Thoracic aorta (tissue), 2 donors: ENCODE measurements at regions not wholly inside any gene's neighbourhood (a gene's known extent, or its start where the extent isn't known, plus 50 kb on each side); places are given as distances from the start of the nearest gene placed in this dataset.

ENCODE experiments used
- ATAC-seq: fragments of 150-250 bp; one replicate; pipeline ENCODE4 v1.8.0; 2017; ENCODE audit warnings: low read depth; ENCODE audit not compliant: insufficient number of reproducible peaks, low FRiP score
- DNase-seq: peaks from one replicate; pipeline ENCODE4 v3.0.0-alpha.2; 2020; ENCODE audit warnings: low spot score
- H3K27ac ChIP-seq, 2 donors: fragments of 200-600 bp; sonication (generic); 1 replicate in 1 of 2; 2 replicates in 1 of 2; pipeline ENCODE4 v1.5.1; 2016; ENCODE audit warnings: mild to moderate bottlenecking in 2 of 2, moderate library complexity in 2 of 2
- H3K27me3 ChIP-seq: fragments of 200-600 bp; sonication (generic); replicated peaks from 2 replicates; pipeline ENCODE4 v1.6.0; 2016; ENCODE audit warnings: mild to moderate bottlenecking; ENCODE audit not compliant: insufficient read depth
- H3K36me3 ChIP-seq: fragments of 200-600 bp; sonication (generic); one replicate; pipeline ENCODE4 v1.5.1; 2016
- H3K4me1 ChIP-seq, 2 donors: fragments of 200-600 bp; sonication (generic); 1 replicate in 1 of 2; 2 replicates in 1 of 2; pipeline versions ENCODE4 v1.5.1 to v1.6.0; 2016; ENCODE audit warnings: low read depth in 2 of 2, mild to moderate bottlenecking in 1 of 2; ENCODE audit not compliant: control insufficient read depth in 1 of 2
- H3K4me3 ChIP-seq: fragments of 200-600 bp; sonication (generic); 2 replicates; pipeline ENCODE4 v1.5.1; 2016; ENCODE audit warnings: mild to moderate bottlenecking
- H3K9me3 ChIP-seq: fragments of 200-600 bp; sonication (generic); 2 replicates; pipeline ENCODE4 v1.5.1; 2016
- CTCF ChIP-seq: fragments of 200-600 bp; sonication (generic); IDR thresholded peaks from one replicate; pipeline ENCODE4 v1.5.1; 2019; ENCODE audit warnings: antibody characterized with exemption

GRCh38 chr6:15033850-15034203, 212.0 kb upstream of the JARID2 start:
- Histone ChIP-seq H3K27ac (no peak overlapping the region), H3K9me3 (no peaks in the 10 kb centered on the region), H3K4me3 (no peak overlapping the region), H3K27me3 (no peaks in the 10 kb centered on the region), H3K4me1 (no peaks in the 10 kb centered on the region), H3K36me3 (no peaks in the 10 kb centered on the region)
- TF ChIP-seq CTCF: no peak
- DNase-seq (no peak), ATAC-seq (no peak)

- no peak overlapping the region for H3K27ac ChIP-seq
- no peak for ATAC-seq
- TF ChIP-seq CTCF: no peak
These were observed 209.1 kb upstream of the JARID2 start for GRCh38 chr6:15036690-15037245.

GRCh38 chr6:15037253-15037652, 208.6 kb upstream of the JARID2 start:
- DNase-seq (no peak), ATAC-seq (no peak)
- Histone ChIP-seq H3K4me3 (no peak overlapping the region), H3K27ac (no peak overlapping the region), H3K4me1 (no peaks in the 10 kb centered on the region), H3K36me3 (no peaks in the 10 kb centered on the region), H3K9me3 (no peaks in the 10 kb centered on the region), H3K27me3 (no peaks in the 10 kb centered on the region)
- TF ChIP-seq CTCF: no peak

More at GRCh38 chr6:15036690-15037245, 209.1 kb upstream of the JARID2 start:
- no peak for DNase-seq
- H3K27me3 ChIP-seq: no peaks in the 10 kb centered on the region
- H3K36me3 ChIP-seq: no peaks in the 10 kb centered on the region
- H3K9me3 ChIP-seq: no peaks in the 10 kb centered on the region
- no peak overlapping the region for H3K4me3 ChIP-seq
- H3K4me1 ChIP-seq: no peaks in the 10 kb centered on the region

GRCh38 chr6:15038013-15038791, 207.7 kb upstream of the JARID2 start:
- Histone ChIP-seq H3K4me1 (no peaks in the 10 kb centered on the region), H3K36me3 (no peaks in the 10 kb centered on the region), H3K9me3 (no peaks in the 10 kb centered on the region), H3K27me3 (no peaks in the 10 kb centered on the region), H3K4me3 (no peak overlapping the region), H3K27ac (no peak overlapping the region)
- TF ChIP-seq CTCF: no peak
- no peak for ATAC-seq
- DNase-seq: no peak

GRCh38 chr6:15039136-15039535, 206.7 kb upstream of the JARID2 start:
- ATAC-seq: no peak
- Histone ChIP-seq H3K9me3 (no peaks in the 10 kb centered on the region), H3K27me3 (no peaks in the 10 kb centered on the region), H3K36me3 (no peaks in the 10 kb centered on the region), H3K4me3 (no peak overlapping the region), H3K4me1 (no peaks in the 10 kb centered on the region), H3K27ac (no peak overlapping the region)
- no peak for DNase-seq
- no peak for TF ChIP-seq CTCF
